Tongue (tissue), 1 donor: ENCODE measurements at regions not wholly inside any gene's neighbourhood (a gene's known extent, or its start where the extent isn't known, plus 50 kb on each side); places are given as distances from the start of the nearest gene placed in this dataset.

Source experiments
- DNase-seq: peaks from one replicate; pipeline ENCODE4 v3.0.0-alpha.2; 2015

DNA sequence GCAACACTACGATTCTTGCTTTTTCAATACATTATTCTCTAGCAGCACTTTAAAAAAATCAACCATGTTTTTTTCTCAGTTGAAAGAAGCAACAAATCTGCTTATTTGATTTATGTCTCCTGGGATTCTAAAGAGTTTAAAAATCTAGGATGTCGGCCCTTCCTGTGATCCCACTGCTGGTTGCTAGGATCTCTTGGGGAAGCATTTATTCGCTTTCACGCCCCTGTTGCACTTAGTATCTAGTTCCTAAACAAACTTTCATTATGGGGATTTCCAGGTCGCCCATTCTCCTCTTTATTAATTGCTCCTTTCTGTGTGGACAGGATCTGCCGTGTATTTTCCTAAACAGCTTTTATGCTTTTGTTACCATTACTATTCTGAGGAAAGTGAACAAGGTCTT is 313.5 kb downstream of the AGTPBP1 start:
- no peak for DNase-seq

DNA sequence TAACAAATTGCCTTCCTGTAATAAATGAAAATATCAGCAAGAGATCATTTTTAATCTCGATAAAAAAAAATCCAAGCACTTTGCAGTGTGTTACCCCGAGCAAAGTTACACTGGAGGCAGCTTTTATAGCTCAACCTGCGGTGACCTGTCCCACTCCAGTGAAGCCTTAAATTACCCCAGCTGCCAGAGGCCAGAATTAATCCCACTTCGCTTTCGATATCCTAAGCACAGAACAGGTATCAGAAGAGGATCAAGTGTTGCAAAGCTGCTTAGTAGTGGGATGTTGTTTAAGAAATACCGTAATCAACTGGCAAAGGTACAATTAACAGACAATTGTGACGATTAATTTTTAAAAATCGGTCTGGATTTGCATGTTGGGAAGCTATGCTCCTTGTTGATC is 314.0 kb downstream of the AGTPBP1 start:
- DNase-seq = no peak

DNA sequence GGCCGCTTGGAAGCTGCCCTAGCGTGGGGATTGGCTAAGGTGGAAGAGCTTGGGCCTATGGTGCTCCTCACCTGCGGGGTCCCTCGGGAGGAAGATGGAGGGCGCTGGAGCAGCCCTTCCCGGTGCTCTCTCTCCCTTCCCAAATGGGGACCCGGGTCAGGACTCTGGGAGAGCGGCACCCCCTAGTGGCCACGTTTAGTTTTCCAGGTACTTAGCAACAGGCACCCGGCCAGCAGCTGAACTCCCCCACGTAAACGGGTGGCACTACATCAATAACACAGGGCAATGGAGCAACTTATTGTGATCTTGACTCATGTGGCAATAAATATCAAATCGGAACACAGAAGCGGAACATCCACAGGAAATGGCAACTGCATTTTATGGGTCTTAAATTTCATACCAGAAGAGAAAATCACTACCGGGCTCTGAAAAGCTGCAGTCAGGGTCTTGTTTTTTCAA is 316.6 kb downstream of the AGTPBP1 start:
- DNase-seq = peak; percentile 75

GRCh38 chr9:85423422-85423821 is 318.3 kb downstream of the AGTPBP1 start:
- DNase-seq = no peak

GRCh38 chr9:85421641-85422040 is 320.1 kb downstream of the AGTPBP1 start:
- no peak for DNase-seq

GRCh38 chr9:85420750-85421149 is 321.0 kb downstream of the AGTPBP1 start:
- DNase-seq = peak; percentile 40

- no peak for DNase-seq
Measured at GRCh38 chr9:85417674-85418073, 324.1 kb downstream of the AGTPBP1 start.

GRCh38 chr9:85416715-85417114 is 325.0 kb downstream of the AGTPBP1 start:
- DNase-seq = no peak

DNA sequence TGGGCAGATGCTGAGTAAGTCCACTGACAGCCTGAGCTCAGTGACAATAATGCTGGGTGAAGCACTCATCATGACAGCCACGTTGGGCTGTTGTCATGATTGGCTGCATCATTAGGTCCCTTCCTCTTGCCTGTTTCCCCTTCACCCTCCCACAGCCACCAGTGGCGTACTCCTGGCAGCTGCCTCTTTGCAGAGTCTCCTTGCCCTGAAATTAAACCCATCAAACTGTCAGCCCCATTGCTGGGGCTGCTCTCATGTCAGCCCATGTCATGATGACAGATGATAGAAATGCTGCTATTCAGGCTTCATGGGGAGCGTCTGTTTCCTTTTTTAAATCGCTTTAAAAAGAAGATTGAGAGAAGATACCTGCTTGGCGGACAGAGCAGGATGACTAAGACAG is 327.4 kb downstream of the AGTPBP1 start:
- no peak for DNase-seq

GRCh38 chr9:85408494-85408893 is 333.3 kb downstream of the AGTPBP1 start:
- no peak for DNase-seq

GRCh38 chr9:85405566-85405950 is 336.2 kb downstream of the AGTPBP1 start:
- DNase-seq = peak; percentile 55

DNA sequence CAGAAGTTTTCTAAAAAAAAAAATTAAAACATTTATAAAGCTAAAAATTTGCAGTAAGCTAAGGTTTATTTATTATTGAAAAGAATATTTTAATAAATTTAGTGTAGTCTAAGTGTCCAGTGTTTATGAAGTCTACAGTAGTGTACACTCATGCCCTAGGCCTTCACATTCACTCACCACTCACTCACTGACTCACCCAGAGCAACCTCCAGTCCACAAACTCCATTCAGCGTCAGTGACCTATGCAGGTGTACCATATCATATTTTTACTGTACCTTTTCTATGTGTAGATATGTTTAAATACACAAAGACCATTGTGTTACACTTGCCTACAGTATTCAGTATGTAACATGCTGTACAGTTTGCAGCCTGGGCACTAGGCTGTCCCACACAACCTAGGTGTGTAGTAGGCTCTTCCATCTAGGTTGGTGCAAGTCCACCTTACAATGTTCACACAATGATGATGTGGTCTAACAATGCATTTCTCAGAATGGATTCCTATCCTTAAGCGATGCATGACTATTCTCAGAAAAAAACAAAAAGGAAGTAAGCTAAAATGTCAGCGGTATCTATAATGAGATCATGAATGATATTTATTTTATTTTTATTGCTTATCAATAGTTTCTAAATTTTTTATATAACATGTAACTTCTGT is 336.7 kb downstream of the AGTPBP1 start:
- no peak for DNase-seq

GRCh38 chr9:85402551-85402950 is 339.2 kb downstream of the AGTPBP1 start:
- no peak for DNase-seq

GRCh38 chr9:85401998-85402397 is 339.8 kb downstream of the AGTPBP1 start:
- DNase-seq = no peak

DNA sequence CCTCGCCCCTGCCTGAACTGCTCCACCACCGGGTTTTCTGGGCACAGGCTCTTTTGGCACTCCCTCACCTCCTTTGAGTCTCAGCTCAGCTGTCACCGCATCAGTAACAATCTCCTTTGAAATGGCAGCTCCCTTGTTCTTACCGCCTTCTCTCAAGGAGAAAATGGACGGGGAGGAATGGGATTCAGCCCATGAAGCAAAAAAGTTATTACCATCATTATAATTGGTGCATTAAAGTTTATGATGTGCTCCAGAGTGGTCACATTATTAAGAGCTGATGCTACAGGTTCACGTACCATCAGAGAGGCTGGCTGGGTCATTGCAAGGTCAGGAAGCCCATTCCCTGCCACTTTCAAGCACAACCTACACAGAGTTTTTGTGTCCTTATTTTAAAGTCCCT is 344.7 kb downstream of the AGTPBP1 start:
- DNase-seq = no peak

DNA sequence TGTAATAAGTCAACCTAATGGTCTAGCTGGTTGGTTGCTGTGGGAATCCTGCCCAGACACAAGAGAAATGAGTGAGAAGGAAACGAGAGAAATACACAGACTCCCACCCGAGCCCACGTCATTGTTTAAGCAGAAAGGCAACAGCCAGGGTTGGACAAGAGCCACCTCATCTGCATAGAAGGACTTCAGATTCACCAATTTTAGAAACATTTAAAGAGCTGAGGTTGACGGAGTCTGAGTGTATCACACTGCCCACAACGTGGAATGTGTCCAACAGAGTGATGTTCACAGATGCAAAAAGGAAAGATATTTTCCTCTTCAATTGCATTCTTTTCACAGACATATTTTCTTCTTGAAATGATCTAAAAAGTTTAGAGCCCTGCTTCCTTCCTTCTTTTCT is 349.5 kb downstream of the AGTPBP1 start:
- DNase-seq = no peak

- DNase-seq = peak; percentile 89
Measured at GRCh38 chr9:85377731-85378289, 363.9 kb downstream of the AGTPBP1 start.

DNA sequence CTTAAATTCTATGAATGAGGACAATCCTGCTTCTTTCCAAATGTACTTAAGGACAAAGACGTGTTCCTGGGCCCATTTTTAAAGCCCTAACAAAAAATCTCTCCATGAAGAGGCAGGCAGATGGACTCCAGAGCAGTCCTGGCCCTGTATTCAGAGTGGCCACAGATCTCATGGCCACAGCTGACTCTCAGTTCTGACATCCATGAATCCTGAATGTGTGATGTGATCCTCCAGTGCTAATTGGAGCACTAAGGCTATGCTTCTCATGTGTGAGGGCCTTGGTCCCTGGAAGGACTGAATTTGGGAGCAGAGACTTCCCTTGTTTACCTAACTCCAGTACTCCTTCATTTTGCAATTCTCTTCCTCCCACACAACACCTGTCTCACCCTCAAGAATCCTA is 373.0 kb downstream of the AGTPBP1 start:
- DNase-seq = no peak

GRCh38 chr9:85359161-85359560 is 382.6 kb downstream of the AGTPBP1 start:
- no peak for DNase-seq

DNA sequence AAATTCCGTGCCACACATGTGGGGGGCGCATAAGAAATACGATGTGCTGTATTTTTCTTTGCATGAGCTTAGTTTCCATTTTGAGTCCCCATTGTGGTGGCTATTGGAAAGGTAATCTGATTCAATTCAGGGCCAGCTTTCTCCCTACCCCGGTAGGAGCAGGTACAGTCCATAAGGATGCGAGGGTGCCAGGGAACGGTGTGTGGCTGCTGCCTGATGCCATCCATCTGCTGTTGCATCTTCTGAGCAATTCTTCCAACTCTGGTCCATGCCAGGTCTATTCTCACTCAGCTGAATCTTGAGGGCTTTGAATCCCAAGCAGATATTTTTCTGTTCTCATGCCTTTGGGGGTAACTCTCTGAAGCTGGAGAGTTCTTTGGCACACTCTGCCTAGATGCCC is 392.7 kb downstream of the AGTPBP1 start:
- no peak for DNase-seq

GRCh38 chr9:85347541-85347940 is 394.2 kb downstream of the AGTPBP1 start:
- DNase-seq = no peak

DNA sequence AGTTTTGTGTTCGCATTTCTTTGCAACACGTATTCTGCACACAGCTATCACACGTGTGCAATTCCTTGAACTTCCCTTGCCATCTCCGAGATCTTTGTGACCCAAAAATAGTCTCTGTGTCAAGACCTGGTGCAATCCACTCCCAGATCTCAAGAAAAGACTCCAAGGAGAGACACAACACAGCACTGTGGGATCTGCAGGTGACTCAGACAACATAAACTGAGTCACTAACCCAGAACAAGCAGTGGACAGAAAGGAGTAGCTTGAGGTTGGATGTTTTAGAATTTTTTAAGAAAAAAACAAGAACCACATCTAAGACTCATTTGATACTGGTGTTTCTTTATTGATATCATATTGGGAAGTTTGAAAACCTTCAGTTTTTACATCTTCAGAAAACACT is 396.9 kb downstream of the AGTPBP1 start:
- no peak for DNase-seq

DNA sequence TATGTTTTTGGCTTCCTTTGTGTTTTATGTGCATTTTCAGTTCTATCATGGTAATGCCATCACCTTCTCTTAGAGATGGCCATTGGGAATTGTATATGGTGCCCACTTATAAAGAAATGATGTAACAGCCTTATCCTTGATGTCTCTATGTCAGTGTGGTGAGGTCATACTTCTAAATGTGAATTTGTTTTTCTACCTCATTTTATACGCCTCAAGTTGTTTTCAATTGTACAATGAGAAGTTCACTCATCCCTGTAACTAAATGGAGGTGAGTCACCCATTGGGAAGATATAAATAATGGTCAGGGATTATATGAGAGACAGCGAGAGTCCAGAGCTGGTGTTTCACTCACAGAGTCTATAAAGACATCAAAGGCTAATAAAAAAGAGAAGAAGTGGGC is 402.4 kb downstream of the AGTPBP1 start:
- DNase-seq = no peak

DNA sequence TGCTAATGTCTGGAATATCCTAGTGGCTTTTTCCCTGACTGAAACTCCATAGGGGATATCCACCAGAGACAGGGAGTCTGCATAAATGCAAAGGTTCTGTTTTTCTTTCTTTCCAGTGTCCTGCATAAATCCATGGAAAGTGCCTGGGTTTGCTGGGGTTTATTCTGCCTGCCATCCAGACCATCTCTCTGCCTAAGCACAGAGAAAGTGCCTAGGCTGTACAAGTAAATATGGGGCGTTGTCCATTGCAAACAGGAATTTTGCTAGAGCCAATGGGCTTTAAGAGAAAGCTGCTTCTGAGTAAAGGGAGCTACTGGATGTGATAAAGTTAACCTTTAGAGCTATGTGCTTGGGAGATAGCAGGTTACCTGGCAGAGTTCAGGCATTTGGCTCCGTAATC is 407.5 kb downstream of the AGTPBP1 start:
- DNase-seq = no peak

DNA sequence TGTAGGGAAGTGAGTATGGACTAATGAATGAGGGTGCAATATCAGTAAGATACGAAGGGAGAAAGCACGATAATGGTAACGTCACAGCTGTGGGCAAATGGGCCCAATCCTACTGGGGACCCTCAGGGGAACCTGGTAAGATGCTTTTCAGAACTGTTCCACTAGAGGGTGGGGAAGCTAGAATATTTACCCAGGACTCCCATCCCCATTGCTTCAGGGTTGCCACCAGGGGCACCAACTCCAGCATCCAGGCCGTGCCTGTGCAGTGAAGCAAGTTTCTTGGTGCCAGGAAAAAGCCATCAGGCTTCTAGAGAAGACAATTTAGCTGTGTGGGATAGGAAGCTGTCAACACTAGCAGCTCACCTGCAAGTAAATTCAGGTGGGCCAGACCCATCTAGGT is 409.3 kb downstream of the AGTPBP1 start:
- DNase-seq = peak; percentile 2
